HG03439 (cell line): ENCODE measurements at regions not wholly inside any gene's neighbourhood (a gene's known extent, or its start where the extent isn't known, plus 50 kb on each side); places are given as distances from the start of the nearest gene placed in this dataset.

Experiments used
- ATAC-seq: cut with Tn5 transposase; IDR thresholded peaks from one replicate; pipeline ENCODE4 v1.9.1; 2021; ENCODE audit warnings: mild to moderate bottlenecking, moderate library complexity; ENCODE audit not compliant: unreplicated experiment

GRCh38 chr15:70291305-70292075 lies 193.8 kb upstream of the TLE3 start:
- no peak for ATAC-seq

GRCh38 chr15:70290708-70291107 lies 193.0 kb upstream of the TLE3 start:
- ATAC-seq: no peak

DNA sequence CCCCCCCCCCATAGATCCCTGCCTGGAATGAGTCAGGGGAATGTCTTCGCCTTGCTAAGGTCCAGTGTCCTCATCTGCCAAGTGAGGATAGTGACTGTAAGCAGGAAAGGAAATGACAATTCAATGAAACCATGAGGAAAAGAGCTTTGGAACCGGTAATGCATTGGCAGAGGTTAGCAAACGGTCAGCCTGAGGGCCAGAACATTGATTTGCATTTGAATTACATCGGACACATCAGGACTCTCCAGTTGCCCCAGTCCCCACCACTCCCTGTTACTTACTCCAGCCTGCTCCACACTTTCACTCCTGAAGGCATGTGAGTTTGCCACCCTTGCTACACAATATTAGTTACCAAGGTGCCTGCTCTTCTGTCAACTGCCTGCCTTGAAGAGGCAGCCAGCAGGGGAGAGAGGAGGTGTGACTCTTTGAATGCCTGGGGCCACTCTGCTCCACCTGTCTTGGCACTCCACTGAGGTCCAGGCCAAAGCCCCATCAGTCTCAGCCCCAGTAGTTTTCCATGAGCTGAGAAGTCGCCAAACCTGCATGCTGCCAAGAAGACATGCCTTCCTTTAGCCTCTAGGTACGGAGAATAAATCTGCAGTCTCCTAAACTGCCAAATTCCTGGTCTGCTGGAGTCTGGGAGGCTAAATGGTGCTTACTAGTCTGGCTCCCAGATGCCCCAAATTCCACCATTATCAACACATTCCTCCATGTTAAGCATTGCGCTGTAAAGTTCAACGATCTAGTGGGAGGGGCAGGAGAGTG lies 191.7 kb upstream of the TLE3 start:
- no peak for ATAC-seq

DNA sequence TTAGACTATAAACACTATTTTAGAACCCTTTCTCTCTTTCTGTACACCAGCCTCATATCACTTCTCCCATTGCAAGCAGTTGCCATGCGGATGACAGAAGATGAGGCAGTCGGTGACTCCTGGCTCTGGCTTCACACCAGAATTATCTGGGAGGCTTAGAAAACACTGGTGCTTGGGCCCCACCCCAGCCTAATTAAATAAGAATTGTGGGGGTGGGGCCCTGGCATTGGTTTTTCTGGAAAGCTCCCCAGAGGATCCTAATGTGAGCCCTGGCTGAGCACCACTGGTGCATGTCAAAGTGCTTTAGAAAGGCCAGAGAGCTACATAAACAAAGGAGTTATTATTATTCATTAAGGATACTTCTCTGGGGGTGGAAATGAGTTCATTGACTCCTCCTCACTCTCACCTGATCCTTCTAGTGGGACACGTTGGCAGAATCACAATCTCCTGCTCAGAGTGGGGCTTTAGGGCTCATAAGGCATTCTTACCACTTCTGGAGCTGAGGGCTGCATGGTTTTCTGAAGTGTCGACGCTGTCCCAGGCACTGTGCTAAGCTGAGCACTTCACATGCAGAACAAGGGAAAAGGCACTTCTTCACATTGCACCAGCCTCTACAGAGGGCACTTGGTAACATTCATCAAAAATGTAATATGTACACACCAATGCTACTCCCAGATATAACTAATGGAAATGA lies 188.5 kb upstream of the TLE3 start:
- no peak for ATAC-seq

DNA sequence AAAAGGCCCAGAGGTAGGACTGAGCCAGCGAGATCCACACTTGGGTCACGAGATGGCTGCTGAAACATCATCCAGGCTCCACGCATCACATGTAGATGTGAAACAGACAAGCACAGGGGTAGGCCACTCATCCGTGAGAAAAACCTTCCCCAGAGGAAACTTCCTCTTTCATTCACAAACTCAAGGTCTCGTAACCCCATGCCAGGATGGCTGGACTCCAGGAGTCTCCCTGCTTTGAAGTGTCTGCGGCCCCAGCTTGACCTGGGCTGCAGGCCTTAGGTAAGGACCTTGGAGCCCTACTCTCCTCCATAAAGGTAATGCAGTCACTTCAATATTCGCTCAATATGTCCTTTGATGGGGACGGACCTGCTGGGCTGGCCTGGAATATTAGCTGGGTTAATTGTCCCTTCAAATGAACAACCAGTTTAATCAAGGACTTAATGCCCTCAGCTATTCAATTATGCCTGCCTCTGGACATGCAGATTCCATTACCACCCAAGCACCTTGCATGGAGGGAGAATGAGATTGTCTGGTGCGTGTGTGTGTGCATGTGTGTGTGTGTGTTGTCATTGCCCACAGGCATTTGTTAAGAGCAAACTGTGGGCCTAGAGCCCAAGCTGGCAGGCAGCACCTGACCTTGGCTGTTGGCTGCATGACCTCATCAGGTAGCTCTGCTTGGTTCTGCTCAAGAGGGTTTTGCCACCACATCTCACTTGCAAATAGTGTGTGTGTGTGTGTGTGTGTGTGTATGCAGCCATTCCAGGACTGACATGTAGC lies 186.9 kb upstream of the TLE3 start:
- ATAC-seq: no peak

- no peak for ATAC-seq
These were observed 185.8 kb upstream of the TLE3 start for GRCh38 chr15:70283511-70283910.

GRCh38 chr15:70281811-70282307 lies 184.1 kb upstream of the TLE3 start:
- ATAC-seq: no peak

DNA sequence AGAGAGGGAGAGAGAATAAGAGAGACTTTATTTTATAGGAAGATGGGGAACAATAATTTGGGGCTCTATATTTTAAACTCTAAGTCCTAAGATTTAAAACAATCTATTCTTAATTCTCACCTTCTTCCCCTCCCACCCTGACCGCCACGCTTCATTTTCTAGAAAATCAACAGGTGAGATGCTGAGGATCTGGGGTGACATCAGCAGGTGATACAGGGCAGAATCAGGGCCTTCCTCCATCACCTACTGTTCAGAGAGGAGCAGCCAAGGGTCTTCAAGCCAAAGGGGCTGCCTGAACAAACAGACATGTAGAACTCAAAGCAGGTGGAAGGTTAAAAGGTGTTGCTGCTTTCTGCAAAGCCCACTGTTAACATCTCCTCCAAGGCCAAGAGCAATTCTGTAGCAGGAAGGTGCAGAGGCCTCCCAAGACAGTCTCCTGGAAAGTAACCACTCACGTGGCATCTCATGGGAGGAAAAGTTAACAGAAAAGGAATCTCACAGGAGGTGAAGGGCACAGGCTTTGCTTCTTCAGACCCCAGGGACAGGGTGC lies 183.6 kb upstream of the TLE3 start:
- ATAC-seq: no peak

GRCh38 chr15:70280781-70281180 lies 183.1 kb upstream of the TLE3 start:
- no peak for ATAC-seq

- ATAC-seq: no peak
These were observed 181.4 kb upstream of the TLE3 start for GRCh38 chr15:70279096-70279495.

GRCh38 chr15:70278644-70279043 lies 180.9 kb upstream of the TLE3 start:
- no peak for ATAC-seq

GRCh38 chr15:70277556-70277955 lies 179.8 kb upstream of the TLE3 start:
- no peak for ATAC-seq

DNA sequence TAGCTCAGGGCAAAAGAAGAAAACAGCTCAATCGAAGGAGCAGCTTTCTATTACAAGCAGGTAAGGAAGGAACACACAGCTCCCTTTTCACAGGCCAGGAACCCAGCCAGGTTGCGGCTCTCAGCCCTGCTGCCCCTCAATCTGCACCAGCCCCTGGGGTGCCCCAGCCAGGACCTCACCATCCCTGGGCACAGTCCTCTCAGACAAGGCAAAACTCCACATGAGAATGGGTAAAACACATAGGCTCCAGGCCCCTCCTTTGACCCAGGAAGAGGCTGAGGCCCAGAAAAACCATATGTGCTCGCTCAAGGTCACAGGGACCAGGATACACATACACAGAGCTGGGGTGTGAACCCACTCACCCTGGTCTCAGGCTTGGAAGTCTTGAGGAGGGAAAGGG lies 178.7 kb upstream of the TLE3 start:
- ATAC-seq: no peak

DNA sequence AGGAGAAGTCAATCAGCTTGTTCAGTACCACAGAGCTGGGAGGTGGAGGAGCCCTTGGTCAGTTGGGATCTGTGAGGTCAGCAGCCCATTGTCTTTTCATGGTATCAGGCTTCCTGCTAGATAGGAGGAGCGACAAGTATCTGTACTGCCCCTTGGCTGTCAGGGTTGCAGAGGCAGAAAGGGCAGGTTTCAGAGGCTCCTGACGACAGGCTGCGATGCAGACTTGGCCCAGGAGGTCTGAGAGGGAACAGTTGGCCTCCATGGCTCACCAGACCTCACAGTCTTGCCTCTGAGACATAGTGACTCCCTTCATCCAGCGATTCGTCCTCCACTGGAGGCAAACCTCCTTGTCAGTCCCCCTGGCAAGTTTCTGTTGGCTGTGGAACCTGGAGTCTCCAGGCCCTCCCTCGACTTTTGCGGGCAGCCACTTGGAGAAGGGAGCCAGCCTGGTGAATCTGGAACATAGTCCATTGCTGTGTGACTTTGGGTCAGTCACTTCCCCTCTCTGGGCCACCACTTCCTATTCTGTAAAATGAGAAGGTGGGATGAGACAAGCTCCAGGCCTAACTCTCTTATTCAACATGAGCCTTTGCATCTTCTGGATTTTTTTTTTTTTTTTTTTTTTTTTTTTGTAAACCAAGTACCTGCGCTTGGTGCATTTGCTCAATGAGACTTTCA lies 177.9 kb upstream of the TLE3 start:
- ATAC-seq: no peak

- ATAC-seq: no peak
These were observed 177.2 kb upstream of the TLE3 start for GRCh38 chr15:70274908-70275307.

DNA sequence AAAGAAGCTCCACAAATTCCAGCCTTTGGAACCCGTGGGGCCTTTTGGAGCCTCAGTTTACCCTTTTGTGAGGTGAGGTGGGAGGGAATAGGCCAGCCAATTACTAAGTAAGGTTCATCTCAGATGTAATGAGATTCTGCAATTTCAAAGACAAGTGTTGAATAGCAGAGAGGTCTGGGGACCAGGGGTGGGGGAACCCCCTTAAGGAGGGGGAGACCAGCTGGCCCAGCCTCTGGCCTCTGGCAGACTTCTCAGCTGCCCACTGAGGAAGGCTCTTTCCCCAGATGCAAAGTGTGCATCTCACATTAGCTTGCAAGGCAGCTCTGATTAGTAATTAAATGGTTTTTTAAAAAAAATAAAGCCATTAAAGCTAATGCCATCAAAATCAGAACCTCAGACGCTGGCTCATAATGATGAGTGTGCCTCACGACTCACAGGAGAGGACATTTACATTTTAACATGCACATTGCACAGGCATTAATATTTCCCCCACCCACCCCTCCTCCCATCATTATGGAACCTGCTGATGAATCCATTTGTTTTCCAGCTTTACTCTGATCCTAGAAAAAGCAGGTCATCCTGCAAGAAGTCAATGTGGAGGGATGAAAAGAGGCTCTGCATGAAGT lies 176.7 kb upstream of the TLE3 start:
- no peak for ATAC-seq

- no peak for ATAC-seq
These were observed 176.1 kb upstream of the TLE3 start for GRCh38 chr15:70273808-70274207.

GRCh38 chr15:70272565-70273355 lies 175.0 kb upstream of the TLE3 start:
- no peak for ATAC-seq
